DND-41 (cell line): ENCODE measurements at regions not wholly inside any gene's neighbourhood (a gene's known extent, or its start where the extent isn't known, plus 50 kb on each side); places are given as distances from the start of the nearest gene placed in this dataset.
"Not testable (repeated sequence)": the region's sequence is repeated elsewhere in the genome, so short reads cannot be mapped to it uniquely, and the experiment has no call there.

Experiments
- ATAC-seq: fragments of 200-7000 bp; cut with Tn5 transposase; 3 replicates; pipeline ENCODE4 v1.9.1; 2021; ENCODE audit warnings: low read depth; ENCODE audit not compliant: insufficient read depth
- DNase-seq: peaks from one replicate; pipeline ENCODE4 v3.0.0-alpha.2; 2020
- H2AFZ ChIP-seq: 2 replicates; pipeline ENCODE4 v1.6.0; 2012; ENCODE audit warnings: low read depth, low read length
- H3K27ac ChIP-seq: 2 replicates; pipeline ENCODE4 v1.5.1; 2012; ENCODE audit warnings: low read length, inconsistent platforms
- H3K27me3 ChIP-seq: fragments of 200-600 bp; sonication (generic); 2 replicates; pipeline ENCODE4 v1.6.0; 2012; ENCODE audit warnings: low read length, mild to moderate bottlenecking, inconsistent platforms; ENCODE audit not compliant: insufficient read depth, poor library complexity
- H3K36me3 ChIP-seq: 2 replicates; pipeline ENCODE4 v1.5.1; 2012; ENCODE audit warnings: low read length, inconsistent platforms; ENCODE audit not compliant: insufficient read depth
- H3K4me1 ChIP-seq: 2 replicates; pipeline ENCODE4 v1.5.1; 2012; ENCODE audit warnings: mild to moderate bottlenecking, low read length; ENCODE audit not compliant: insufficient read depth
- H3K4me2 ChIP-seq: 2 replicates; pipeline ENCODE4 v1.6.0; 2012; ENCODE audit warnings: mild to moderate bottlenecking, moderate library complexity, low read length, inconsistent platforms; ENCODE audit not compliant: insufficient read depth
- H3K4me3 ChIP-seq, 2 experiments: fragments of 200-600 bp in 1 of 2; shearing (Covaris generic) in 1 of 2; 2 replicates each; pipeline ENCODE4 v1.5.1; 2012 to 2016; ENCODE audit warnings: inconsistent platforms in 2 of 2, low read length in 2 of 2, mild to moderate bottlenecking in 2 of 2, low read depth in 1 of 2, moderate library complexity in 1 of 2
- H3K79me2 ChIP-seq: 2 replicates; pipeline ENCODE4 v1.6.0; 2012; ENCODE audit warnings: low read length, inconsistent platforms; ENCODE audit not compliant: insufficient read depth
- H3K9ac ChIP-seq: 2 replicates; pipeline ENCODE4 v1.6.0; 2012; ENCODE audit warnings: low read depth, mild to moderate bottlenecking, inconsistent platforms, low read length, moderate library complexity
- H3K9me3 ChIP-seq: 2 replicates; pipeline ENCODE4 v1.5.1; 2012; ENCODE audit warnings: low read length, moderate library complexity, mild to moderate bottlenecking, inconsistent platforms; ENCODE audit not compliant: insufficient read depth, severe bottlenecking
- H4K20me1 ChIP-seq: 2 replicates; pipeline ENCODE4 v1.6.0; 2012; ENCODE audit warnings: low read length; ENCODE audit not compliant: insufficient read depth
- CTCF ChIP-seq: IDR thresholded peaks from 2 replicates; pipeline ENCODE4 v1.5.1; 2012; ENCODE audit warnings: borderline replicate concordance, low read length, moderate library complexity, mild to moderate bottlenecking; ENCODE audit not compliant: poor library complexity, severe bottlenecking; ENCODE audit errors: extremely low read depth
- EZH2 ChIP-seq: IDR thresholded peaks from 3 replicates; pipeline ENCODE4 v1.6.1; 2012; ENCODE audit warnings: borderline replicate concordance, low read depth, mild to moderate bottlenecking, moderate library complexity, low read length, inconsistent platforms; ENCODE audit not compliant: severe bottlenecking

GRCh38 chr10:118901906-118902305 lies 127.6 kb upstream of the NANOS1 start:
- no peak for TF ChIP-seq CTCF
- TF ChIP-seq EZH2 = no peak
- H3K4me2 ChIP-seq = no peak overlapping the region
- no peak overlapping the region for H3K4me3 ChIP-seq
- no peaks in the 10 kb centered on the region for H3K27me3 ChIP-seq
- H3K9me3 ChIP-seq = peaks cover 4% of the 10 kb centered on the region
- no peak for ATAC-seq
- H4K20me1 ChIP-seq = no peaks in the 10 kb centered on the region
- no peak for DNase-seq
- H3K4me1 ChIP-seq = no peaks in the 10 kb centered on the region
- H3K36me3 ChIP-seq = no peaks in the 10 kb centered on the region
- no peak overlapping the region for H2AFZ ChIP-seq
- H3K79me2 ChIP-seq = no peaks in the 10 kb centered on the region
- H3K27ac ChIP-seq = no peak overlapping the region
- no peak overlapping the region for H3K9ac ChIP-seq

- H3K36me3 ChIP-seq, H2AFZ ChIP-seq, H3K9me3 ChIP-seq, DNase-seq, H3K4me1 ChIP-seq, H3K27ac ChIP-seq, H4K20me1 ChIP-seq, H3K27me3 ChIP-seq, ATAC-seq, H3K4me3 ChIP-seq, H3K4me2 ChIP-seq, H3K9ac ChIP-seq, H3K79me2 ChIP-seq: not testable (repeated sequence)
These were observed 126.9 kb upstream of the NANOS1 start for GRCh38 chr10:118902656-118903055.

- H3K9me3 ChIP-seq = peaks cover 4% of the 10 kb centered on the region
- H3K4me3 ChIP-seq = no peak overlapping the region
- no peaks in the 10 kb centered on the region for H4K20me1 ChIP-seq
- H3K79me2 ChIP-seq = no peaks in the 10 kb centered on the region
- TF ChIP-seq EZH2 = no peak
- no peak for TF ChIP-seq CTCF
- H3K4me2 ChIP-seq = no peak overlapping the region
- no peaks in the 10 kb centered on the region for H3K27me3 ChIP-seq
- ATAC-seq (no peak), DNase-seq (no peak)
- no peak overlapping the region for H3K9ac ChIP-seq
- H2AFZ ChIP-seq = no peak overlapping the region
- no peak overlapping the region for H3K27ac ChIP-seq
- no peaks in the 10 kb centered on the region for H3K4me1 ChIP-seq
- no peaks in the 10 kb centered on the region for H3K36me3 ChIP-seq
These were observed 126.3 kb upstream of the NANOS1 start for GRCh38 chr10:118903251-118903650.

GRCh38 chr10:118903691-118904090 lies 125.8 kb upstream of the NANOS1 start:
- no peak overlapping the region for H3K27ac ChIP-seq
- no peak overlapping the region for H3K4me3 ChIP-seq
- ATAC-seq (no peak), DNase-seq (no peak)
- no peak overlapping the region for H3K4me2 ChIP-seq
- no peak overlapping the region for H2AFZ ChIP-seq
- H4K20me1 ChIP-seq = no peaks in the 10 kb centered on the region
- no peaks in the 10 kb centered on the region for H3K4me1 ChIP-seq
- H3K79me2 ChIP-seq = no peaks in the 10 kb centered on the region
- no peak overlapping the region for H3K9ac ChIP-seq
- no peaks in the 10 kb centered on the region for H3K27me3 ChIP-seq
- TF ChIP-seq CTCF = no peak
- TF ChIP-seq EZH2 = no peak
- H3K36me3 ChIP-seq = no peaks in the 10 kb centered on the region
- H3K9me3 ChIP-seq = peaks cover 4% of the 10 kb centered on the region
